Muscle layer of colon (tissue), 2 donors: ENCODE measurements at regions not wholly inside any gene's neighbourhood (a gene's known extent, or its start where the extent isn't known, plus 50 kb on each side); places are given as distances from the start of the nearest gene placed in this dataset.
"Not testable (repeated sequence)": the region's sequence is repeated elsewhere in the genome, so short reads cannot be mapped to it uniquely, and the experiment has no call there.

Experiments
- H3K27ac ChIP-seq: one replicate; pipeline ENCODE4 v1.7.0; 2013; ENCODE audit warnings: low read depth, mild to moderate bottlenecking, low read length, moderate library complexity
- H3K27me3 ChIP-seq, 2 donors: one replicate each; pipeline ENCODE4 v1.7.0; 2013; ENCODE audit warnings: low read length in 2 of 2, mild to moderate bottlenecking in 2 of 2; ENCODE audit not compliant: insufficient read depth in 2 of 2, control insufficient read depth in 1 of 2
- H3K36me3 ChIP-seq: one replicate; pipeline ENCODE4 v1.7.0; 2013; ENCODE audit warnings: mild to moderate bottlenecking, low read length; ENCODE audit not compliant: insufficient read depth
- H3K4me1 ChIP-seq: one replicate; pipeline ENCODE4 v1.7.0; 2013; ENCODE audit warnings: mild to moderate bottlenecking, low read length; ENCODE audit not compliant: insufficient read depth
- H3K4me3 ChIP-seq, 2 donors: one replicate each; pipeline ENCODE4 v1.7.0; 2013; ENCODE audit warnings: low read length in 2 of 2, low read depth in 1 of 2, mild to moderate bottlenecking in 1 of 2, moderate library complexity in 1 of 2
- H3K9ac ChIP-seq: one replicate; pipeline ENCODE4 v1.7.0; 2013; ENCODE audit warnings: low read length
- H3K9me3 ChIP-seq: one replicate; pipeline ENCODE4 v1.7.0; 2013; ENCODE audit warnings: mild to moderate bottlenecking, low read length
- donor health status: abdominal sarcoma.
- donor health status: Adenocarcinoma of cecum.

DNA sequence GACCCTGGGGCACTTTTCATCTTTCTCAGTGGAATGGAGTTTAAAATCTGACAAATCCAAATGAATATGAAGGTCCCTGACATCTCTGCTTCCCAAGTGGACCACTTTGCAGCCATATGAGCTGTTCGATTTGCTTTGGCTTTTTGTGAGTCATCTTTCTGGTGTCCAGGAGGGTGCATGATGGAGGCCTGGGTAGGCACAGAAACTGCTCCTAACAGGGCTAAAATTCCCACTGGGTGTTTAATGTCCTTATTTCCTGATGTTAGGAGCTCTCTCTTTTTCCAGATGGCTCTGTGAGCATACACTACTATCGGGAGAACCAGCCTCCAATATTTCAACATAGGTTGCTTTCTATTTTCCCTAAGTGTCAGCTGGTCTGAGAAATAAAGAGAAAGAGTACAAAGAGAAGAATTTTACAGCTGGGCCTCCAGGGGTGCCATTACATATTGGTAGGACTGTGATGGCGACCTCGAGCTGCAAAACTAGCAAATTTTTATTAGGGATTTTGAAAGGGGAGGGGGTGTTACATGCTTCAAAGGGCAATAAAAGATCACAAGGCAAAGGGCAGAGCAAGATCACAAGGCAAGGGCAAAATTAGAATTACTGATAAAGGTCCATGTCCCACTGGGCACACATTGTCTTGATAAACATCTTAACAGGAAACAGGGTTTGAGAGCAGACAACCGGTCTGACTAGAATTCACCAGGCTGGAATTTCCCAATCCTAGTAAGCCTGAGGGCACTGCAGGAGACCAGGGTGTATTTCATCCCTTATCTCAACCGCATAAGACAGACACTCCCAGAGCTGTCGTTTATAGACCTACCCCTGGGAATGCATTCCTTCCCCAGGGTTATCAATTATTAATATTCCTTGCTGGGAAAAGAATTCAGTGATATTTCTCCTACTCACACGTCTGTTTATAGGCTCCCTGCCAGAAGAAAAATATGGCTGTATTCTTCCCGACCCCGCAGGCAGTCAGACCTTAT, 236.7 kb upstream of the SGCD start:
- not testable (repeated sequence) for H3K9me3 ChIP-seq, H3K27ac ChIP-seq, H3K36me3 ChIP-seq, H3K9ac ChIP-seq, H3K4me1 ChIP-seq, H3K4me3 ChIP-seq, H3K27me3 ChIP-seq

GRCh38 chr5:156093024-156093423, 233.9 kb upstream of the SGCD start:
- H3K9me3 ChIP-seq, result no peaks in the 10 kb centered on the region
- H3K27me3 ChIP-seq, result no peaks in the 10 kb centered on the region
- no peaks in the 10 kb centered on the region for H3K4me1 ChIP-seq
- no peak overlapping the region for H3K27ac ChIP-seq
- H3K9ac ChIP-seq, result no peak overlapping the region
- H3K36me3 ChIP-seq, result no peaks in the 10 kb centered on the region
- no peak overlapping the region for H3K4me3 ChIP-seq

- no peaks in the 10 kb centered on the region for H3K9me3 ChIP-seq
- H3K27me3 ChIP-seq, result no peaks in the 10 kb centered on the region
- H3K4me3 ChIP-seq, result no peak overlapping the region
- H3K9ac ChIP-seq, result no peak overlapping the region
- H3K4me1 ChIP-seq, result no peaks in the 10 kb centered on the region
- no peak overlapping the region for H3K27ac ChIP-seq
- no peaks in the 10 kb centered on the region for H3K36me3 ChIP-seq
These were observed 233.0 kb upstream of the SGCD start for GRCh38 chr5:156094001-156094400.

GRCh38 chr5:156095709-156096241, 231.2 kb upstream of the SGCD start:
- no peak overlapping the region for H3K27ac ChIP-seq
- no peaks in the 10 kb centered on the region for H3K27me3 ChIP-seq
- H3K4me3 ChIP-seq, result no peak overlapping the region
- H3K36me3 ChIP-seq, result no peaks in the 10 kb centered on the region
- H3K4me1 ChIP-seq, result no peaks in the 10 kb centered on the region
- no peaks in the 10 kb centered on the region for H3K9me3 ChIP-seq
- H3K9ac ChIP-seq, result no peak overlapping the region

DNA sequence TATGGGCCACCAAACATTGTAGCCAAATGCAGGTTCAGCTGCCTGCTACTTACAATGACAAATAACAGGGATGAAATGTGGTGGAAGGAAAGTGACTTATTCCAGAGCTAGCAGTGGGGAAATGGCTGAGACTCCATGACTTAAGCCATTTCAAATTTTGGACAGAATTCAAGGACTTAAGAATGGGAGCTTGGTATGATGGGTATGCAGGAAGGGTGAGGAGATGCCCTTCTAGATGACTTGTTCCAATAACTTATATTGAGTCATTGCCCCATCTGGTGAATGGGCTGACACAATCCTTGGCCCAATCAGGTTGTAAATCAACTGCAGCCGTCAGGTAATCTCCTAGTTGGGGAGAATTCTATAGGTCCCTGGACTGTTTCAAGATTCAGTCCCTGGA, 230.7 kb upstream of the SGCD start:
- H3K27me3 ChIP-seq, result no peaks in the 10 kb centered on the region
- no peaks in the 10 kb centered on the region for H3K36me3 ChIP-seq
- H3K4me3 ChIP-seq, result no peak overlapping the region
- no peaks in the 10 kb centered on the region for H3K4me1 ChIP-seq
- no peaks in the 10 kb centered on the region for H3K9me3 ChIP-seq
- no peak overlapping the region for H3K27ac ChIP-seq
- H3K9ac ChIP-seq, result no peak overlapping the region

DNA sequence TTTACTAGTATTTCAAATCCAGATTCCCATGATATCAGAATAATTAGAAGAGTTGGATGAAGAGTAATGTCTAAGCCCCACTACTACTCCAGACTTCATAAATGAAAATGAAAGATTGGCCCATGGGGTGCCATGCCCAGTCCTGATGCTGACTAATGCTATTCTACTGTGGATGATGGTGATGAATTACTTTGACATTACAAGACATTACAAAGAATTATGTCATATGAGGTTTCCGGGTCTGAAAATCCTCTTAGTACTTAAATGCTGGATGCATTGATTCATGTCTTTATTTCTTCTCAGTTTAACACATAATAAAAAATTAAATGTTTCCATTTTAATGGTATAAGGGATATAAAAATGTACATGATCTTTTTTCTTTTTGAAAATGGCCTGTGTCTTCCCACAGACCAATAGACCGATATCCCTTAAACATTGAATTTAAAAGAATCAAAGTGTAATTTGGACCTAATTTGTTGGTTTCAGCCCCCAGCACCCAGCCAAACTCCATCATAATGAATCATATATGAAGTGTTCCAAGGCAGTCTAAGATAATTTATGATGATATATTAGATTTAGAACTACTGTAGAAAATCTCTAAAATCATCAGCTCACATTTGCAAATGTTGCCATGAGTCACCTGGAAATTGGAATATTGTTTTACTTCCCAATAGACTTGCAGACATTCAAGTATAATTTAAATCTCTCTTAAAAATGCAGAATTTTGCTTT, 223.6 kb upstream of the SGCD start:
- no peaks in the 10 kb centered on the region for H3K27me3 ChIP-seq
- H3K27ac ChIP-seq, result no peak overlapping the region
- no peak overlapping the region for H3K9ac ChIP-seq
- H3K36me3 ChIP-seq, result no peaks in the 10 kb centered on the region
- H3K4me1 ChIP-seq, result no peaks in the 10 kb centered on the region
- no peak overlapping the region for H3K4me3 ChIP-seq
- no peaks in the 10 kb centered on the region for H3K9me3 ChIP-seq

DNA sequence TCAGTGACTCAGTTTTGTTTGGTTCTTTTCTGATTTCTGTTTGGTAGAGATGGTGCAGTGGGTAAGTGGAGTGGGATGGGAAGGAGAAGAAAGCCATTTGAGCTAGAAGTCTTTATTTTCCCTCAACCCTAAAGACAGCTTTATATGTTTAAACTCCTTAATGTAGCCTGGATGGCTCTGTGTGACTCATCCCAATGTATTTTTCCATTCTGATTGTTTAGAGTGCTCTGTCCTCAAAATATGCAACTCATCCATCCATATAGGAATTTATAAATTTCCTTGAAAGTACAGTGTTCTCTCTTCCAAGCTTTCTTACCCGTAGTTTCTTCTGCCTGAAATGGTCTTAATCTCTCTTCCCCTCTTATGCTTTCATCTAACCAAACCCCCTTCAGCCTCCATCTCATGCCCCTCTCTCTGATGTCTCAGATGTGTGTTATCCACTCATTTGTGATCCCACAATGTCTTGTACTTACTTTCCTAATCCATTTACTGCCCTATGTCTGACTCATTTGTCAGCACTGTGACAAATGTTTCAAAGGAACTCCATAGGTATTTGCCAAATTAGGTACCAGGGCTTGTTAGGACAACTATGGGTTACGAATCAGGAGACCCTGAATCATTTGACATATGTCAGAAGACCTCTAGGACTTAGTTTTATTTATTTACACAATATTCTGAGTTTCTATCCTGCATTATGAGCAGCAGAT, 217.5 kb upstream of the SGCD start:
- H3K27ac ChIP-seq, result no peak overlapping the region
- H3K27me3 ChIP-seq, result no peaks in the 10 kb centered on the region
- H3K4me3 ChIP-seq, result no peak overlapping the region
- no peaks in the 10 kb centered on the region for H3K36me3 ChIP-seq
- no peak overlapping the region for H3K9ac ChIP-seq
- H3K4me1 ChIP-seq, result no peaks in the 10 kb centered on the region
- no peaks in the 10 kb centered on the region for H3K9me3 ChIP-seq

DNA sequence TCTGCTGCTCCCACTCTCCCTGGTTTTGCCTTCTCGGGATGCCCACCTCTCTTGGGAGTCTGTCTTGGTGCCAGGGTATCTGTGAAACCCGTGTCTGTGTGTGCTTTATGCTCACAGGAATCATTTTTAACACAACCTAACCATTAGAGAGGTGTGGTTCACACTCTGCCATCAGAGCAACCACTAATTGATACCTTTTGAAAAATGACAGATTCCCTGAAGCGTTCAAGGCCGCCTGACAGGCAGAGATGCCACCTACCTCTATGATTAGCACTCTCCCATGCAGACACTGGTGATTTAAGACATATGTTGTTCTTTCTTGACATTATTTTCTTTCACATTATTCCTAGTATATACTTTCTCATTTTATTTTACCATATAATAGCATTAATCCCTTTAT, 207.3 kb upstream of the SGCD start:
- Histone ChIP-seq H3K4me1 (peaks cover 7% of the 10 kb centered on the region), H3K4me3 (no peak overlapping the region), H3K9me3 (no peaks in the 10 kb centered on the region), H3K36me3 (no peaks in the 10 kb centered on the region), H3K27me3 (no peaks in the 10 kb centered on the region), H3K9ac (no peak overlapping the region), H3K27ac (no peak overlapping the region)

DNA sequence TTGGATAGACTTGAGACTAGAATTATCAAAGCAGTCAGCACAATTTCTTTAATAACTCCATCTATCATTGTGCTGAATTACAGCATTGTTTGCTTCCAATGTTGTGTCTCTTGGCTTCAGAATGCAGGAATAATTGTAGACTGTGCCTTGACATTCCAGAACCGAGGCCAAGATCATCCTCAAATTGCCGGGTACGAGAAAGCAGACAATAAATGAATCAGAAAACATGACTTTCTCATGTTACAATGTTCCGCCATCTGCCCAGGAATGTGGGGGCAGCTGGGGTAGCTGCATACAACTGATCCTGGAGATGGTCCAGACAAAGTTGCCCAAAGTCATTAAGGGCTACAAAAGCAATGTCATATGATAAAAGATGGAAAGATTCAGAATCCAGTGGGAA, 206.2 kb upstream of the SGCD start:
- H3K4me3 ChIP-seq, result no peak overlapping the region
- H3K27ac ChIP-seq, result no peak overlapping the region
- H3K9ac ChIP-seq, result no peak overlapping the region
- no peaks in the 10 kb centered on the region for H3K27me3 ChIP-seq
- H3K4me1 ChIP-seq, result peaks cover 7% of the 10 kb centered on the region
- no peaks in the 10 kb centered on the region for H3K36me3 ChIP-seq
- H3K9me3 ChIP-seq, result no peaks in the 10 kb centered on the region

DNA sequence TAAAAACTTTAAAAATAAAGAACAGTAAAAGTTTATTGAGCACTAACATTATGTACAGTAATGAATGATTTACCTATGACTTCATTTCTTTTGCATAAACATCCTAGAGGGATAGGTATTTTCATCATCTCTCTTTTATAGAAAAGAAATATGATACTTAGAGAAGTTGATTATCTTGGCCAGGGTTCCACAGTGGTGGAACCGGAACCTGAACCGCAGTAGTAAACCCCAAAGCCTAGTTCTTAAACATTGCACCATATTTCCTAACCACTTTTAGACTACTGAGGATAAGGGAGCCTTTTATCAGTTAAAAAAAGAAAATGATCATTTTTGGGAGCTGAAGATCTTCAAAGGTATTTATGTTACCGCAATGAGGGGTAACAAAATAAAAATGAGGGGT, 205.7 kb upstream of the SGCD start:
- Histone ChIP-seq H3K9me3 (no peaks in the 10 kb centered on the region), H3K27me3 (no peaks in the 10 kb centered on the region), H3K4me3 (no peak overlapping the region), H3K27ac (no peak overlapping the region), H3K4me1 (peaks cover 7% of the 10 kb centered on the region), H3K9ac (no peak overlapping the region), H3K36me3 (no peaks in the 10 kb centered on the region)

- no peaks in the 10 kb centered on the region for H3K27me3 ChIP-seq
- H3K9ac ChIP-seq, result no peak overlapping the region
- H3K4me3 ChIP-seq, result no peak overlapping the region
- H3K9me3 ChIP-seq, result no peaks in the 10 kb centered on the region
- no peaks in the 10 kb centered on the region for H3K36me3 ChIP-seq
- H3K4me1 ChIP-seq, result peaks cover 7% of the 10 kb centered on the region
- H3K27ac ChIP-seq, result no peak overlapping the region
These were observed 205.1 kb upstream of the SGCD start for GRCh38 chr5:156121882-156122281.
